Prostate gland (tissue), 2 donors: ENCODE measurements at regions not wholly inside any gene's neighbourhood (a gene's known extent, or its start where the extent isn't known, plus 50 kb on each side); places are given as distances from the start of the nearest gene placed in this dataset.

ENCODE experiments used
- DNase-seq: peaks from one replicate; pipeline ENCODE4 v3.0.0-alpha.2; 2019; ENCODE audit warnings: low spot score
- H3K27ac ChIP-seq, 2 donors: fragments of 200-600 bp; sonication (generic); 2 replicates each; pipeline ENCODE4 v1.5.1; 2017 to 2019
- H3K27me3 ChIP-seq: fragments of 200-600 bp; sonication (generic); replicated peaks from 2 replicates; pipeline ENCODE4 v1.5.1; 2019; ENCODE audit not compliant: insufficient read depth
- H3K36me3 ChIP-seq, 2 donors: fragments of 200-600 bp; sonication (generic); 1 replicate in 1 of 2; 2 replicates in 1 of 2; pipeline versions ENCODE4 v1.5.1 to v1.8.1; 2017 to 2019
- H3K4me1 ChIP-seq: fragments of 200-600 bp; sonication (generic); replicated peaks from 2 replicates; pipeline ENCODE4 v1.5.1; 2019
- H3K4me3 ChIP-seq, 2 donors: fragments of 200-600 bp; sonication (generic); 2 replicates each; pipeline ENCODE4 v1.5.1; 2017 to 2019
- H3K9me3 ChIP-seq: fragments of 200-600 bp; sonication (generic); 2 replicates; pipeline ENCODE4 v1.5.1; 2017
- CTCF ChIP-seq, 4 experiments: fragments of 200-600 bp in 2 of 4; fragments of 450-650 bp in 2 of 4; sonication (generic) in 2 of 4; IDR thresholded peaks; 1 replicate in 3 of 4; 2 replicates in 1 of 4; pipeline ENCODE4 v1.5.1; 2016 to 2019; ENCODE audit warnings: antibody characterized with exemption in 4 of 4, mild to moderate bottlenecking in 2 of 4, moderate library complexity in 2 of 4
- POLR2A ChIP-seq: fragments of 450-650 bp; IDR thresholded peaks from one replicate; pipeline ENCODE4 v1.6.1; 2016; ENCODE audit warnings: antibody characterized with exemption, mild to moderate bottlenecking
- POLR2AphosphoS5 ChIP-seq: sonication (generic); formaldehyde crosslinking; IDR thresholded peaks from one replicate; pipeline ENCODE4 v1.6.1; 2017; ENCODE audit warnings: antibody characterized with exemption
- WGBS: methylation state at CpG from one replicate; pipeline ENCODE4 v1.1.5; 2018; 5-methylcytosine and 5-hydroxymethylcytosine counted together
- intact Hi-C: fragments of 100-400 bp; cut with DNase I; formaldehyde crosslinking; loops from one replicate; pipeline ENCODE4 v1.14.2; 2022

GRCh38 chr20:4076033-4076432 lies 60.7 kb upstream of the RNF24 start:
- no peak for DNase-seq
- no peaks in the 10 kb centered on the region for H3K9me3 ChIP-seq
- H3K4me1 ChIP-seq, result no peaks in the 10 kb centered on the region
- no peak for TF ChIP-seq POLR2AphosphoS5
- TF ChIP-seq CTCF (IDR thresholded peaks at IDR 0.05), result no peak
- TF ChIP-seq POLR2A, result no peak
- H3K4me3 ChIP-seq, result no peak overlapping the region
- no peaks in the 10 kb centered on the region for H3K27me3 ChIP-seq
- no peaks in the 10 kb centered on the region for H3K36me3 ChIP-seq
- no peak overlapping the region for H3K27ac ChIP-seq
- WGBS, result 80% methylated on average over 3 of the region's 3 CpGs
- intact Hi-C loops, result no loop called here

- intact Hi-C loops, result no loop called here
- Histone ChIP-seq H3K4me3 (no peak overlapping the region), H3K9me3 (no peaks in the 10 kb centered on the region), H3K36me3 (no peaks in the 10 kb centered on the region), H3K4me1 (no peaks in the 10 kb centered on the region), H3K27me3 (no peaks in the 10 kb centered on the region), H3K27ac (no peak overlapping the region)
- TF ChIP-seq CTCF (IDR thresholded peaks at IDR 0.05) (no peak), POLR2AphosphoS5 (no peak)
- WGBS, result 86% methylated on average over 7 of the region's 7 CpGs
- no peak for DNase-seq
Measured at GRCh38 chr20:4074877-4075455, 59.6 kb upstream of the RNF24 start.

- no peaks in the 10 kb centered on the region for H3K36me3 ChIP-seq
- no peak overlapping the region for H3K27ac ChIP-seq
- no peaks in the 10 kb centered on the region for H3K27me3 ChIP-seq
- no peak for DNase-seq
- H3K4me1 ChIP-seq, result no peaks in the 10 kb centered on the region
- no peak for TF ChIP-seq POLR2AphosphoS5
- TF ChIP-seq CTCF (IDR thresholded peaks at IDR 0.05), result no peak
- TF ChIP-seq POLR2A, result no peak
- intact Hi-C loops, result no loop called here
- H3K9me3 ChIP-seq, result no peaks in the 10 kb centered on the region
- 81% methylated on average over 6 of the region's 6 CpGs for WGBS
- H3K4me3 ChIP-seq, result no peak overlapping the region
Measured at GRCh38 chr20:4073852-4074741, 58.7 kb upstream of the RNF24 start.

GRCh38 chr20:4071178-4071693 lies 55.9 kb upstream of the RNF24 start:
- Histone ChIP-seq H3K36me3 (no peaks in the 10 kb centered on the region), H3K27ac (no peak overlapping the region), H3K4me1 (no peaks in the 10 kb centered on the region), H3K9me3 (no peaks in the 10 kb centered on the region), H3K4me3 (no peak overlapping the region), H3K27me3 (no peaks in the 10 kb centered on the region)
- intact Hi-C loops, result no loop called here
- 81% methylated on average over 5 of the region's 5 CpGs for WGBS
- DNase-seq, result no peak
- no peak for TF ChIP-seq POLR2AphosphoS5
- TF ChIP-seq CTCF (IDR thresholded peaks at IDR 0.05), result no peak
- no peak for TF ChIP-seq POLR2A
